Mesendoderm (in vitro differentiated cells): ENCODE measurements at regions not wholly inside any gene's neighbourhood (a gene's known extent, or its start where the extent isn't known, plus 50 kb on each side); places are given as distances from the start of the nearest gene placed in this dataset.
A peak's percentile ranks its signal among the peaks of the same experiment; 100 is the strongest.

Experiments
- DNase-seq: peaks from one replicate; pipeline ENCODE4 v3.0.0; 2013
- H2AK5ac ChIP-seq: 2 replicates; pipeline ENCODE4 v1.6.1; 2013; ENCODE audit warnings: low read length, inconsistent platforms
- H2BK120ac ChIP-seq: 2 replicates; pipeline ENCODE4 v1.6.1; 2013; ENCODE audit warnings: low read depth, mild to moderate bottlenecking, low read length, moderate library complexity, mixed read lengths
- H2BK15ac ChIP-seq: replicated peaks from 2 replicates; pipeline ENCODE4 v1.6.1; 2013; ENCODE audit warnings: low read depth, mild to moderate bottlenecking, moderate library complexity
- H2BK5ac ChIP-seq: 2 replicates; pipeline ENCODE4 v1.6.1; 2013; ENCODE audit warnings: low read length, inconsistent platforms
- H3K18ac ChIP-seq: 2 replicates; pipeline ENCODE4 v1.6.1; 2013; ENCODE audit warnings: mild to moderate bottlenecking, low read length, mixed read lengths
- H3K23ac ChIP-seq: one replicate; pipeline ENCODE4 v1.6.1; 2013; ENCODE audit warnings: low read length
- H3K27ac ChIP-seq: 2 replicates; pipeline ENCODE4 v1.5.1; 2013; ENCODE audit warnings: low read depth, mild to moderate bottlenecking, inconsistent platforms, low read length, moderate library complexity
- H3K27me3 ChIP-seq: 2 replicates; pipeline ENCODE4 v1.6.1; 2013; ENCODE audit warnings: low read length, control low read depth, mild to moderate bottlenecking, inconsistent platforms; ENCODE audit not compliant: insufficient read depth, poor library complexity
- H3K36me3 ChIP-seq: 2 replicates; pipeline ENCODE4 v1.6.1; 2013; ENCODE audit warnings: low read length, inconsistent platforms; ENCODE audit not compliant: control insufficient read depth, insufficient read depth
- H3K4ac ChIP-seq: one replicate; pipeline ENCODE4 v1.6.1; 2013; ENCODE audit warnings: low read depth, mild to moderate bottlenecking, low read length, moderate library complexity
- H3K4me1 ChIP-seq: 2 replicates; pipeline ENCODE4 v1.6.1; 2013; ENCODE audit warnings: low read depth, low read length, inconsistent platforms; ENCODE audit not compliant: control insufficient read depth
- H3K4me2 ChIP-seq: 2 replicates; pipeline ENCODE4 v1.6.1; 2013; ENCODE audit warnings: low read length
- H3K4me3 ChIP-seq: 2 replicates; pipeline ENCODE4 v1.5.1; 2013; ENCODE audit warnings: mild to moderate bottlenecking, low read length
- H3K56ac ChIP-seq: one replicate; pipeline ENCODE4 v1.6.1; 2013; ENCODE audit warnings: low read length
- H3K79me1 ChIP-seq: 2 replicates; pipeline ENCODE4 v1.6.1; 2013; ENCODE audit warnings: low read length, inconsistent platforms
- H3K79me2 ChIP-seq: 2 replicates; pipeline ENCODE4 v1.6.1; 2013; ENCODE audit warnings: mild to moderate bottlenecking, low read length; ENCODE audit not compliant: control insufficient read depth, insufficient read depth
- H3K9ac ChIP-seq: 2 replicates; pipeline ENCODE4 v1.6.1; 2013; ENCODE audit warnings: low read length, inconsistent platforms
- H4K5ac ChIP-seq: one replicate; pipeline ENCODE4 v1.6.1; 2013; ENCODE audit warnings: low read length
- H4K8ac ChIP-seq: one replicate; pipeline ENCODE4 v1.6.1; 2013; ENCODE audit warnings: low read depth, mild to moderate bottlenecking, control low read depth, low read length, moderate library complexity
- WGBS: extraction: QIAGEN DNeasy Blood & Tissue Kit; methylation state at CpG from one replicate; pipeline ENCODE4 v1.1.7; 2013; ENCODE audit warnings: low lambda C conversion rate, missing lambda C conversion rate; ENCODE audit not compliant: insufficient coverage; ENCODE audit errors: extremely low coverage; 5-methylcytosine and 5-hydroxymethylcytosine counted together

- no peak overlapping the region for H4K5ac ChIP-seq
- no peak overlapping the region for H4K8ac ChIP-seq
- H2BK15ac ChIP-seq = no peak overlapping the region
- no peak overlapping the region for H3K4me3 ChIP-seq
- WGBS = no CpG with 5 or more reads among the region's 3 CpGs
- no peak for DNase-seq
- H3K27me3 ChIP-seq = no peaks in the 10 kb centered on the region
- H2BK120ac ChIP-seq = no peak overlapping the region
- no peaks in the 10 kb centered on the region for H3K79me1 ChIP-seq
- no peak overlapping the region for H3K18ac ChIP-seq
- H2AK5ac ChIP-seq = no peak overlapping the region
- no peak overlapping the region for H2BK5ac ChIP-seq
- no peak overlapping the region for H3K56ac ChIP-seq
- no peak overlapping the region for H3K4me2 ChIP-seq
- H3K4ac ChIP-seq = no peak overlapping the region
- H3K4me1 ChIP-seq = no peaks in the 10 kb centered on the region
- no peak overlapping the region for H3K27ac ChIP-seq
- H3K36me3 ChIP-seq = no peaks in the 10 kb centered on the region
- no peak overlapping the region for H3K9ac ChIP-seq
- H3K23ac ChIP-seq = no peak overlapping the region
- H3K79me2 ChIP-seq = no peaks in the 10 kb centered on the region
Observed at GRCh38 chr20:24297993-24298392, 171.4 kb upstream of the SYNDIG1 start.

- Histone ChIP-seq H3K4ac (no peak overlapping the region), H3K36me3 (no peaks in the 10 kb centered on the region), H3K4me2 (no peak overlapping the region), H3K23ac (no peak overlapping the region), H3K56ac (no peak overlapping the region), H3K9ac (no peak overlapping the region), H3K79me2 (no peaks in the 10 kb centered on the region), H3K4me3 (no peak overlapping the region), H3K27me3 (no peaks in the 10 kb centered on the region), H3K79me1 (no peaks in the 10 kb centered on the region), H3K27ac (no peak overlapping the region), H2BK120ac (no peak overlapping the region), H3K4me1 (no peaks in the 10 kb centered on the region), H2BK15ac (no peak overlapping the region), H2AK5ac (no peak overlapping the region), H3K18ac (no peak overlapping the region), H4K8ac (no peak overlapping the region), H4K5ac (no peak overlapping the region), H2BK5ac (no peak overlapping the region)
- peak; percentile 9 for DNase-seq
- no CpG with 5 or more reads among the region's 6 CpGs for WGBS
Observed at GRCh38 chr20:24296477-24297261, 172.8 kb upstream of the SYNDIG1 start.

GRCh38 chr20:24291014-24291413 lies 178.4 kb upstream of the SYNDIG1 start:
- no peak overlapping the region for H3K23ac ChIP-seq
- no peak overlapping the region for H3K27ac ChIP-seq
- H3K36me3 ChIP-seq = no peaks in the 10 kb centered on the region
- H3K4me1 ChIP-seq = no peaks in the 10 kb centered on the region
- H2BK120ac ChIP-seq = no peak overlapping the region
- WGBS = no CpG with 5 or more reads among the region's 3 CpGs
- no peak overlapping the region for H2AK5ac ChIP-seq
- H3K4me3 ChIP-seq = no peak overlapping the region
- no peak overlapping the region for H2BK5ac ChIP-seq
- H3K18ac ChIP-seq = no peak overlapping the region
- no peak overlapping the region for H2BK15ac ChIP-seq
- no peak for DNase-seq
- H4K8ac ChIP-seq = no peak overlapping the region
- H4K5ac ChIP-seq = no peak overlapping the region
- no peak overlapping the region for H3K4ac ChIP-seq
- no peaks in the 10 kb centered on the region for H3K79me2 ChIP-seq
- no peaks in the 10 kb centered on the region for H3K79me1 ChIP-seq
- no peak overlapping the region for H3K9ac ChIP-seq
- no peaks in the 10 kb centered on the region for H3K27me3 ChIP-seq
- H3K4me2 ChIP-seq = no peak overlapping the region
- no peak overlapping the region for H3K56ac ChIP-seq

DNA sequence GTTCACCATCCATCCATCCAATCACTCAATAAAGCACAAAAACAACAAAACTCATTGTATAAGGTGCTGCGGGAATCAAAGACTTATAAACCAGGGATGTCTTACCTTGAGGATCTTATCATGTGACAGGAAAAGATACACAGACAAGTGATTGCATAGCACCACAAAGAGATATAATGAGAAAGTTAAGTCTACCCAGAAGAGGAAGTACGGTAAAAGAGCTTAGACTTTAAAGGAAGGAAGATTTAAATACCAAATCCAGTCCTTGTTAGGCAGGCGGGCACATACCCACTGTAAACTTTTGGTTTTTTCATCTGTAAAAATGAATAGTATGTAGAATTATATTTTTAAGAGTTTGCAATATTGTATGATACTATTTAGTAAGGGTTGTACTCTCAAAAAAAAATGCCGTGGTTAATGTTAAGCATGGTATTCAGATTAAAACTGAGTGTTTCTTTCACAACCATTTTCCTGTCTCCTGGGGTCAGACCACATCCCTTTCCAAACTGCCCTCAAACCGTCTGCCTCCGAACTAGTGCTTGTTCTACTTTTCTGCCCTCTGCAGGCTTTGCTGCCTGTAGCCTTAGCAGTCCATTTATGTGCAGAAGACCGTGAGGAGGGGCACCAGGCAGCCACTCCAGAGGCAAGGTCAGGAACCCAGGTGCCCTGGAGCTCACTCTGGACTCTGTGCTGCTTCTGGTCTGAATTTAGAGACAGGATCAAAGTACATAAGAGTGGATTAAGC lies 179.5 kb upstream of the SYNDIG1 start:
- Histone ChIP-seq H3K56ac (no peak overlapping the region), H2AK5ac (no peak overlapping the region), H2BK5ac (no peak overlapping the region), H2BK15ac (no peak overlapping the region), H4K5ac (no peak overlapping the region), H3K4me3 (no peak overlapping the region), H3K18ac (no peak overlapping the region), H3K9ac (no peak overlapping the region), H3K4me1 (no peaks in the 10 kb centered on the region), H3K79me2 (no peaks in the 10 kb centered on the region), H3K23ac (no peak overlapping the region), H2BK120ac (no peak overlapping the region), H3K27ac (no peak overlapping the region), H4K8ac (no peak overlapping the region), H3K27me3 (no peaks in the 10 kb centered on the region), H3K4ac (no peak overlapping the region), H3K79me1 (no peaks in the 10 kb centered on the region), H3K36me3 (no peaks in the 10 kb centered on the region), H3K4me2 (no peak overlapping the region)
- no CpG with 5 or more reads among the region's 7 CpGs for WGBS
- DNase-seq = peak; percentile 11

- Histone ChIP-seq H4K8ac (no peak overlapping the region), H3K18ac (no peak overlapping the region), H2BK120ac (no peak overlapping the region), H2AK5ac (no peak overlapping the region), H3K79me1 (no peaks in the 10 kb centered on the region), H3K23ac (no peak overlapping the region), H3K79me2 (no peaks in the 10 kb centered on the region), H3K9ac (no peak overlapping the region), H2BK5ac (no peak overlapping the region), H3K4me3 (no peak overlapping the region), H3K4me2 (no peak overlapping the region), H3K4ac (no peak overlapping the region), H3K27ac (no peak overlapping the region), H4K5ac (no peak overlapping the region), H3K36me3 (no peaks in the 10 kb centered on the region), H2BK15ac (no peak overlapping the region), H3K56ac (no peak overlapping the region), H3K4me1 (no peaks in the 10 kb centered on the region), H3K27me3 (no peaks in the 10 kb centered on the region)
- no CpG with 5 or more reads among the region's 5 CpGs for WGBS
- DNase-seq = no peak
Observed at GRCh38 chr20:24283186-24283585, 186.2 kb upstream of the SYNDIG1 start.
